ENCODE measurements at regions not wholly inside any gene's neighbourhood (a gene's known extent, or its start where the extent isn't known, plus 50 kb on each side); places are given as distances from the start of the nearest gene placed in this dataset.
"Not testable (repeated sequence)": the region's sequence is repeated elsewhere in the genome, so short reads cannot be mapped to it uniquely, and the experiment has no call there.

DNA sequence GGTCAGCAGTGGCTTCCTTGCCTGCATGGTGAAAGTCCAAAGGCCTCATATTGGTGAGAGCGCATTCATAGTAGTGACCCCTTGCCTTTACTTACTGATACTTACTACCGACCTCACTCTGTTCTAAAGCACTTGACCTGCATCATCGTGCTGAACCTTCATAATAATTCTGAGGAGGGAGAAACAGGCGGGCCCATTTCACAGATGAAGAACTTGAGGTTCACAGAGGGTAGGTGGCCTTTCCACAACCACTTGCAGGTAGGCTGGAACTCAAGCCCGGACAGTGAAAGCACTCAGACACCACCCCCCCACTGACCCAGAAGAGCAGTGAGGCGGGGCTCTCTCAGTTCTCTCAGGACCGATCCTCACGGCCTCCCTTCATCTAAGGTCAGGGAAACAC is 149.4 kb upstream of the CHST15 start:
- DNase-seq (ENCODE audit: low spot score): no peak

DNA sequence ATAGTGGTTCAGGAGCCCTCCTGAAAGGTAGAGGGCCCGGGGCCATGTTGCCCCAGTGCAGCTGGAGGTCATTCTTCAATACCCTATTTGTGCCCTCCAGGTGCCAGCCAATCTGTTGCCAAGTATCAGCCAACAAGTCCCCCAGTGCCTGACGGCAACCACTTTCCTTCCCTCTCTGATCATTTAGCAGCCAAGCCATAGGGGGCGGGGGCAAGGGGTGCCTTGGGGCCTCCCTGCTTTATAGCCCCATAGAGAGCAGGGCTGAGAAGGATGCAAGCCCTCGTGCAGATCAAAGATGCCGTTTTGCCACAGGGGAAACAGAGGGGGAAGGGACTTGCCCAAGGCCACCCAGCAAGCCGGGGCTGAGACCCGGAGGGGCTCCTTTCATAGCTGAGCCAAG is 149.0 kb upstream of the CHST15 start:
- no peak for DNase-seq (ENCODE audit: low spot score)

DNA sequence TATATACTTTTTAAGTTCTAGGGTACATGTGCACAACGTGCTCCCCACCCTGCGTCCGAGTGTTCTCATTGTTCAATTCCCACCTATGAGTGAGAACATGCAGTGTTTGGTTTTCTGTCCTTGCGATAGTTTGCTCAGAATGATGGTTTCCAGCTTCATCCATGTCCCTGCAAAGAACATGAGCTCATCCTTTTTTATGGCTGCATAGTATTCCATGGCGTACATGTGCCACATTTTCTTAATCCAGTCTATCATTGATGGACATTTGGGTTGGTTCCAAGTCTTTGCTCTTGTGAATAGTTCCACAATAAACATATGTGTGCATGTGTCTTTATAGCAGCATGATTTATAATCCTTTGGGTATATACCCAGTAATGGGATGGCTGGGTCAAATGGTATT is 148.1 kb upstream of the CHST15 start:
- not testable (repeated sequence) for DNase-seq (ENCODE audit: low spot score)

DNA sequence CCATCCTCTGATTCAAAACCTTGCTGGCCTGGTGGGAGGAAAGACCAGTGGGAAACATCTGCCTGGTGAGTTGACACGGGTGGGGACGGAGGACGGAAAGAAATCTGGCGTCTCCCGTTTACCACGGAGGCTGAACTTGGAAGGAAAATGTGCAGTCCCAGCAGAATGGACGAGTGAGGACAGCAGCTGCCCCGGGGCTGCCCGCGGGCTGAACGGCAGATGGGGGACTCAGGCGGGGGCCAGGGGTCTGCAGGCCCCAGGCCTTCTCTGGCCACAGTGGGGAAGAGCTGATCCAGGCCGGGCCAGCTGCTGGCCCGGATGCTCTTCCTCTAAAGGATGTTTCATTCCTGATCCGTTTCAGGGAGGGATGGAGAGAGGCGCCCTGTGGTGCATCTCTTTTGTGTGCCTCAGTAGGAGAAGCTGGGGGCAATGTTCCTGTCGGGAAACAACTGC is 147.5 kb upstream of the CHST15 start:
- DNase-seq (ENCODE audit: low spot score): no peak

DNA sequence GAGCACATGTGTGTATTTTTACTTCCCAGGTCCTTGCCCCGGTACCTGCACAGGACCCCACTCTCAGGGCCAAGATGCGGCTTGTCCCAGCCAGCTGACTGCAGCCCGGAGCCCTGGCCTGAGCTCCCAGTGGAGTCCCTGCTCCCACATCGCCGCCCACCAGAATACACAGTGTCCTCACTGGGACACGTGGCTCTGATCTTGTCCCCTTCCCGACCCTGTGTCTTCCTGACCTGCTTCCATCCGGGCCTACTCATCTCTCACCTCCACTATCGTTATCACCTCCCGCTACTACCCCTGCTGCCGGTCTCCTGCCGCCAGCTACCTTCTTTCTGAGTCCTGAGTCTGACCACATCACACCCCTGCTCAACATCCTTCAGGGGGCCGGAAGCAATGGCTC is 146.3 kb upstream of the CHST15 start:
- no peak for DNase-seq (ENCODE audit: low spot score)

DNA sequence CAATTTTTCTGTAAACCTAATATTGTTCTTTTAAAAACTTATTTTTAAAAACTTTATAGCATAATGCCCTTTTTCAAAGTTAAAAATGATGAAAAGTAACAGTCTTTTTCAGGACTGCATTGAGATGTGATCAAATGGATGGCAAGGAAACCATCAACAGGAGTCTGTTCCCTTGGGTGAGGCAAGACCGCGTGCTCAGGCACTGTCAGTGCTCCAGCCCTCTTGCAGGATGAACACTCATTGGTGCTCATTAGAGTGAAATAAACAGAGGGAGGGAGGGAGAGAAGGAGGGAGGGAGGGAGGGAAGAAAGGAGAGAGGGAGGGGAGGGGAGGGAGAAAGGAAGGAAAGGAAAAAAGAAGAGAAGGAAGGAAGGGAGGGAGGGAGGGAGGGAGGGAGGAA is 145.7 kb upstream of the CHST15 start:
- DNase-seq (ENCODE audit: low spot score): no peak

DNA sequence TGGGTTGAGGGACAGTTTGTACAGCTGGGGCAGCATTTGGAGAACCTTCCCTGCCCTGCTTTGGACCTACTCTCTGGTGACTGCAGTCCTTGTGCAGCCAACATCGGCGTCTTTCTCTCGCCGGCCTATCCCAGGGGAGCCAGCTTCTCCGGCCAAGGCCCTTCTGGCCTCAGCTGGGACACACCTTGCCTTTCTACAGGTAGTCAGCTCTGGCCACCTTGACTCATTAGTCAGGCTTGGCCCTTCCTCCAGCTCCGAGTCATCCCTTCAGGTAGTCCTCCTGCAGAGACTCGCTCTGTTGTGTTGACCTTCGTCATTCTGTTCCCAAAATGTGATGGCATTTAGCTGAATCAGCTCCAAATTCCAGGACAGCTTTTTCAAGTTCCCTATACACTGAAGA is 145.0 kb upstream of the CHST15 start:
- no peak for DNase-seq (ENCODE audit: low spot score)

DNA sequence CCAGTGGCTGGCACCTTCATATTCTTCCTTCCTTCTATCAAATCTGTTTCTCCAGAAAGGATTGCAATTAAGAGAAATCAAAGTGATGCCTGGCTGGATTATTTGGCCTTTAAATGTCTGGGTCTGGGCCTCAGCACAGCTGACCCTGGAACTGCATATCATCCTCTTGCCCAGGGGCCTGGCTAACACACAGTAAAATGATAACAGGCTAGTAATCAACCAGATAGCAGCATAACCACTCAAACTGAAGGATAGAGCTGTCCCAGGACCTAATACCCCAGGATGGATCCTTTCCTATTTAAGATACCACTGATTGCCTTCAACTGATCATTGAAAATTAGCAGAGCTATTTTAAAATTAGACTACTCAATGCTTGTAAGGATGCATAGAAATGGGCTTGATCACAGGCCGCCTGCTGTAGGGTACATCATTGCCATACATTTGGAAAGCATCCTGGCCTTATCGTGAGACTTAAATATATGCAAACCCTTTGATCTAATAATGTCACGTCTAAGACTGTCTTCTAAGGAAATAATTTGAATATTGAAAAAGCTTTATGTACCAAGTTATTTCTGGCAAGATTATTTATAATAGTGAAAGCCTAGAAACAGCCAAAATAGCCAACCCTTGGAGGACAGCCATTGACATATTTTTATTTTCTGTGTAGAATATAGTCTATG is 144.0 kb upstream of the CHST15 start:
- DNase-seq (ENCODE audit: low spot score): no peak

DNA sequence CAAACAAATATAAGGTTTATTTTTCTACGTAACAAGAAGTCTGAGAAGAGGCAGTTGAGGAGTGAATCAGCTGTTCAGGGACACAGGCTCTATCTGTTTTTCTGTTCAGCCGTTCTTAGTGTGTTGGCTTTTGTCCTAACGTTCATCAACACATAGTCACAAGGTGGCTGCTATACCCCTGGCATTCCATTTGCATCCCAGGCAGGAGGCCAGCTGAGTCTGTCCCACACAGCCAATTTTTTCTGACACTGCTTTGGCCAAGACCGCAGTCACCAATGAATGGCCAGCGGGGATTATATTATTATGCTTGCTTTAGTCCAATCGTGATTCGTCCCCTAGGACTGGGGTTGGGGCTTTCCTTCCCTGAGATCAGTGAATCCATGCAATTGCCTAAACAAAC is 143.4 kb upstream of the CHST15 start:
- no peak for DNase-seq (ENCODE audit: low spot score)

DNA sequence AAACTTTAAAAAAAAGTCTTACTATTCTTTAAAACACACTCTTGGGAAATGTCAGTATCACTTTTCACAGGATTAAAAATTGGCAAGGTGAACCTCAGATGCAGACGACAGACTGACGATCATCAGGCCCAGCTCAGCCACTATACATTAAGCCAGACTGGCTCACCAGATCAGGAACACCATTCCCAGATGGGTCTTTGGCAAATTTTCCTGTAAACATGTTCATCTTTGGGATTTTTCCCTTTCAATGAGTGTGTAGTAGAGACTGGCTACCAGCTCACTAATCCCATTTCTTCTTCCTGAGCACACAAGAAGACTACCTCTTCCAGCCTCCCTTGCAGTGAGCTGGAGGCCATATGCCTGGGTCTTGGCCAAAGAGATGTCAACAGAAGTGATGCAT is 142.7 kb upstream of the CHST15 start:
- DNase-seq (ENCODE audit: low spot score): no peak

DNA sequence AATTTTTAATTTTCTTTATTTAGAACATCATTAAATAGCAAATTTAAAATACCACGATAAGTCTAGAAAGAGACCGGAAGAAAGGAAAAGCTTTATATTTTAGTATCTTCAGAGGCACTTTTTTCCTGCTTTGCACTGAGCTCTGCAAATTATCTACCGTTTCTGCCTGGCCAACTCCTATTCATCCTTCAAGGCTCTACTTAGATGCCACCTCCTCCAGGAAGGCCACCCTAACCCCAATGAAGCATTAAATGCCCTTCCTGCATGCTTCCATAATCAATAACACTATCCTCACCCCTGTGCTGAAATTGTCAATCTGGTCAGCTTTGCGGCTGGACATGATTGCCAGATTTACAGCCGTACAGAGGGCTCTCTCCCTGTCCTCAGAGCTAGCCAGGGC is 141.8 kb upstream of the CHST15 start:
- no peak for DNase-seq (ENCODE audit: low spot score)

DNA sequence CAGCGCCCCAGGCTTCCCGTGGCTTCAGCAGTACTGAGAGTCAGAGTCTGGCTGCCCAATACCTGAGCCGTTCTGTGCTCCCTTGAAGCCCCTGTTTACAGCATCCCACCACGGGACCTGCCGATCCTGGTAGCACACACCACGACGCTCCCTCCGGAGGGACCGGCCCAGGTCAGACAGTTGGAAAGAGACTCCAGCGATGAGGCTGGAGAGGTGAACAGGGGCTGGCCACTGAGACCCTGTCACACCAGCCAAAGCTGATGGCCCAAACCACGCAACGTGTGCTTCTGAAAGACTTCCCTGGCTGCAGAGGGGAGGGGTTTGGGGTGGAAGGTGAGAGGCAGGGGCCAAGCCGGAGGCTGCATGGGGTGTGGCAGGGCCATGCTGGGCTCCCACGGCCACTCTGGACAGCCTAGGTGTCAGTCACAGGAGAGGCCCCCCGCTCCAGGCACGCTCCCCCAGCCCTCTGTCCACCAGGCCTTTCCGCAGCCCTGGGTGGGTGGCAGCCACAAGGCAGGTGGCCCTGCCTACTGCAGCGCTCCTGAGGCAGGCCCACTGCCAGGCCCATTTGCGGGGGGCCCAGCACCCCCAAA is 140.2 kb upstream of the CHST15 start:
- DNase-seq (ENCODE audit: low spot score): no peak

DNA sequence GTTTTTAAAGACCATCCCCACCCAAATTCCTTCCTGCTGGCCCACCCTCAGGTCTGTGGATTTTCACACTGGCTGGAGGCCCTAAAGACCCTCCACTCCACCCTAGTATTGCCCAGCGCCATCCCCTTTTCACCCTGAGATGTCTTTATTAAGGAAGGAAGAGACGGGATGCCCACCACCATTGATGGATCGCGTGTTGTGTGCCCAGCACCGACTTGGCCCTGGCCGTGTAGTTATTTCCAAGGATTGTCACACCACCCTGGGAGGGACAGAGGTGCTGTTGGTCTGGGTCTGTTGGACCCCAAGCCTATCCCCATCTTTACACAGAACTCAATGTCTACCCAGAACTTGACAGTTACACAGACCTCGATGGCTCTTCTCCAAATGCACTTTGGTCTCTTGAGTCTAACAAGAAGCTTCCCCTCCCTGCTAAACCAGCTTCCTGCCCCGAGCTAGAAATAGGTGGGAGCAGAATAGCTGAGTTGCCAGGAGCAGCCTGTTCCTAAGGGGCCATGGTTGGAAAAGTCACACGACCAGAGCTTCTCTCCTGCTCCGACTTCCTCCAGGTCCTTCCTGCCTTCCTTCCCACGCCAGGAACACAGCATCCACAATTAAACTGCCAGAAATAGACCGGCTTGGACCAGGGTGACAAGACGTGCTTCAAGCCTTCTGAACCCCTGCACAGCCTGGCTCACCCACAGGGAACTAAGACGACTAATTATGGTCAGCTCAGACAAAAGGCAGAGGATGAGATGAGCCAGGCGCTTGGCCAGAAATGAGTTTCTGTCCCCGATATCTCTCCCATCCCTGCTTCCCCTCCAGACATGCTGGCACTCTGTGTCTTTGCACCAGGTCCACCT is 139.5 kb upstream of the CHST15 start:
- DNase-seq (ENCODE audit: low spot score): no peak

DNA sequence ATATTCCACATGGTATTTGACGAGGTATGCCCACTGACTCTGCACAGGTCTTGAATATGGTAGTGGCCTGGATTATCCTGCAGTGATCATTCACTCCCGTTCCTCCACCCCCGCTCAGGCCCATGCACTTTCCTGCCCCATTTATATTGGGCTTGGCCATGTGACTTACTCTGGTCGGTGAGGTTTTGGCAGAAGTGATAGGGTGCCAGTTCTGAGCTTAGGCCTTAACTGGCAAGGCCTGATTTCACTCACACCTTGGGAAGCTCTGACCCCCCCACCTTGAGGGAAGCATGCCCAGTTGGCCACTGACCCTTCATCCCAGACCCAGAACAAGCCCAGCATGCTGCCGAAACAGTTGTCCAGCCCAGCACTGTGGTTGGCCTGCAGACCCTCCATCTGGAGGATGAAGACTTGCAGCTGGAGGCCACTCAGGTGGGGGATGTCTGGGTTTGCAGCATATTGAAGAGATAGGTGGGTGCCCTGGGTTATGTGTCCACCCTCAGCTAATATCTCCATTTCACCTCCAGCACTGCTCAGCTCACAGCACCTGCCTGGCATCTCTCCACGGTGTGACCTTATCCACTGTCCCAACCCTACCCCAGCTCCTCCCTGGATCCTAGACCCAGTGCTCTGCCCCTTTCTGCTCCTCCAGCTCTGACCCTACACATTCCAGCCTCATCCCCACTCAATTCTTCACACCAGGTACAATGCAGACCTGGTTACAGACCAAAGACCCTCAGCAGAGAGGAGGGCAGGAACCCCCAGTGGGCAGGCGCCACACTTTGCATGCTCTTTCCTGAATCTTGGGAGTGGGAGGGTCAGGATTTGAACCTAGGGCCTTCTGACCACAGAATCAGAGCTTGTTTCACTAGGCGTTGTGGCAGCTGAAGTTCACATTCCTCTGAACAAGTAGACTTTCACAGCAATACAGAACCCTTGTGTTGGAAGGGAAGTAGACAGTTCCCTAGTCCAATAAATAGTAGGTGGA is 138.1 kb upstream of the CHST15 start:
- no peak for DNase-seq (ENCODE audit: low spot score)

DNA sequence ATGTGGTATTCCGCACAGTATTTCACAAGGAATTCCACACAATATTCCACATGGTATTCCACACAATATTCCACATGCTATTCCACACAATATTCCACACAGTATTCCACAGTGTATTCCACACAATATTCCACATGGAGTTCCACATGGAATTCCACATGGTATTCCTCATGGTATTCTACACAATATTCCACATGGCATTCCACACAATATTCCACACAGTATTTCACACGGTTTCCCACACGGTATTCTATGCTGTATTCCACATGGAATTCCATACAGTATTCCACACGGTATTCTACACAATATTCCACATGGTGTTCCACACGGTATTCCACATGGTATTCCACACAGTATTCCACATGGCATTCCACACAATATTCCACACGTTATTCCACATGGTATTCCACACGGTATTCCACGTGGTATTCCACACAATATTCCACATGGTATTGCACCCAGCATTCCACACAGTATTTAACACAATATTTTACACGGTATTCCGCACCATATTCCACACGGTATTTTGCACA is 137.3 kb upstream of the CHST15 start:
- DNase-seq (ENCODE audit: low spot score): no peak

DNA sequence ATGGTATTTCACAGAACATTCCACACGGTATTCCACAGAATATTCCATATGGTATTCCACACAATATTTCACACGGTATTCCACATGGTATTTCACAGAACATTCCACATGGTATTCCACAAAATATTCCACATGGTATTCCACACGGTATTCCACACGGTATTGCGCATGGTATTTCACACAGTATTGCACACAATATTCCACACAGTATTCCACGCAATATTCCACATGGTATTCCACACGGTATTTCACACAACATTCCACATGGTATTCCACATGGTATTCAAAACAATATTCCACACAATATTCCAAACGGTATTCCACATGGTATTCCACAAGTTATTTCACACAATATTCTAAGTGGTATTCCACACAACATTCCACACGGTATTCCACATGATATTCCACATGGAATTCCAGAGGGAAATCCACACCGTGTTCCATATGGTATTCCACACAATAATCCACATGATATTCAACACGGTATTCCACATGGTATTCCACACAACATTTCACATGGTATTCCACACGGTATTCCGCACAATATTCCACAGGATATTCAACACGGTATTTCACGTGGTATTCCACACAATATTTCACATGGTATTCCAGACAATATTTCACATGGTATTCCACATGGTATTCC is 136.7 kb upstream of the CHST15 start:
- DNase-seq (ENCODE audit: low spot score): no peak

DNA sequence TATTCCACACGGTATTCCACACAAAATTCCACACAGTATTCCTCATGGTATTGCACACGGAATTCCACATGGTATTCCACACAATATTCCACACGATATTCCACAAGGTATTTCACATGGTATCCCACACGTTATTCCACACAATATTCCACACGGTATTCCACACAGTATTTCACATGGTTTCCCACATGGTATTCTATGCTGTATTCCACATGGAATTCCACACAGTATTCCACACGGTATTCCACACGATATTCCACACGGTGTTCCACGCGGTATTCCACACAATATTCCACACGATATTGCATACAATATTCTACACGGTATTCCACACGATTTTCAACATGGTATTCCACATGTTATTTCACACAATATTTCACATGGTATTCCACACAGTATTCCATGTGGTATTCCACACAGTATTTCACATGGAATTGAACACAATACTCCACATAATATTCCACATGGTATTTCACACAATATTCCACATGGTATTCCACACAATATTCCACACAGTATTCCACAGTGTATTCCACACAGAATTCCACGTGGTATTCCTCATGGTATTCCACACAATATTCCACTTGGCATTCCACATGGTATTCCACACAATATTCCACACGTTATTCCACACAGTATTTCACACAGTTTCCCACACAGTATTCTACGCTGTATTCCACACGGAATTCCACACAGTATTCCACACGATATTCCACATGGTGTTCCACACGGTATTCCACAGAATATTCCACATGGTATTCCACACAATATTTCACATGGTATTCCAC is 136.0 kb upstream of the CHST15 start:
- DNase-seq (ENCODE audit: low spot score): no peak

DNA sequence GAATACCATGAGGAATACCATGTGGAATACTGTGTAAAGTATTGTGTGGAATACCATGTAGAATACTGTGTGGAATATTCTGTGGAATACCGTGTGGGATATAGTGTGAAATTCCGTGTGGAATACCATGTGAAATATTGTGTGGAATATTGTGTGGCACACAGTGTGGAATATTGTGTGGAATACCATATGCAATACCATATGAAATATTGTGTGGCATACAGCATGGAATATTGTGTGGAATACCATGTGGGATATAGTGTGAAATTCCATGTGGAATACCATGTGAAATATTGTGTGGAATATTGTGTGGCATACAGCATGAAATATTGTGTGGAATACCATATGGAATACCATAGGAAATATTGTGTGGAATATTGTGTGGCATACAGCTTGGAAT is 135.1 kb upstream of the CHST15 start:
- no peak for DNase-seq (ENCODE audit: low spot score)

DNA sequence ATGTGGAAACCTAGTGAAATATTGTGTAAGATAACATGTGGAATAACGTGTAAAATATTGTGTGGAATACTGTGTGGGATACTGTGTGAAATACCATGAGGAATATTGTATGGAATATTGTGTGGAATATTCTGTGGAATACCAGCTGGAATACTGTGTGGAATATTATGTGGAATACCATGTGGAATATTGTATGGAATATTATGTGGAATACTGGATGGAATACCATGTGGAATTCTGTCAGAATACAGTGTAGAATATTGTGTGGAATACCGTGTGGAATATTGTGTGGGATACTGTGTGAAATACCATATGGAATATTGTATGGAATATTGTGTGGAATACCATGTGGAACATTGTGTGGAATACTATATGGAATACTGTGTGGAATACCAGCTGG is 134.6 kb upstream of the CHST15 start:
- DNase-seq (ENCODE audit: low spot score): no peak
